Left ventricle myocardium inferior (tissue), 1 donor: ENCODE measurements at regions not wholly inside any gene's neighbourhood (a gene's known extent, or its start where the extent isn't known, plus 50 kb on each side); places are given as distances from the start of the nearest gene placed in this dataset.

Experiments used
- DNase-seq: peaks from one replicate; pipeline ENCODE4 v3.0.0-alpha.2; 2020
- H3K27ac ChIP-seq: fragments of 200-600 bp; replicated peaks from 2 replicates; pipeline ENCODE4 v1.8.0; 2021
- H3K27me3 ChIP-seq: fragments of 200-600 bp; 2 replicates; pipeline ENCODE4 v1.8.0; 2021; ENCODE audit warnings: low read depth
- H3K36me3 ChIP-seq: fragments of 200-600 bp; 2 replicates; pipeline ENCODE4 v1.8.0; 2021
- H3K4me1 ChIP-seq: fragments of 200-600 bp; 2 replicates; pipeline ENCODE4 v1.8.0; 2021
- H3K4me3 ChIP-seq: fragments of 200-600 bp; 2 replicates; pipeline ENCODE4 v1.8.0; 2021; ENCODE audit warnings: mild to moderate bottlenecking, moderate library complexity
- H3K9me3 ChIP-seq: fragments of 200-600 bp; replicated peaks from 2 replicates; pipeline ENCODE4 v1.8.0; 2021
- CTCF ChIP-seq: fragments of 200-600 bp; IDR thresholded peaks from 2 replicates; pipeline ENCODE4 v1.8.0; 2021; ENCODE audit warnings: antibody characterized with exemption, mild to moderate bottlenecking, borderline replicate concordance
- intact Hi-C: fragments of 100-400 bp; cut with micrococcal nuclease; formaldehyde crosslinking; loops from one replicate; pipeline ENCODE4 v1.11.0; 2022
- donor health status: DM: no; HTN: yes; CAD: no; lungs with severe emphysema.

- intact Hi-C loops, result no loop called here
- DNase-seq, result no peak
- TF ChIP-seq CTCF, result no peak
Observed at GRCh38 chr13:60893801-60894200, 496.8 kb downstream of the TDRD3 start.

GRCh38 chr13:60887711-60888110, 490.7 kb downstream of the TDRD3 start:
- H3K27me3 ChIP-seq, result no peaks in the 10 kb centered on the region
- no peaks in the 10 kb centered on the region for H3K9me3 ChIP-seq

More at GRCh38 chr13:60893801-60894200, 496.8 kb downstream of the TDRD3 start:
- Histone ChIP-seq H3K27me3 (no peaks in the 10 kb centered on the region), H3K4me1 (no peaks in the 10 kb centered on the region), H3K36me3 (no peaks in the 10 kb centered on the region), H3K9me3 (no peaks in the 10 kb centered on the region), H3K27ac (no peak overlapping the region), H3K4me3 (no peak overlapping the region)

GRCh38 chr13:60881507-60881906, 484.5 kb downstream of the TDRD3 start:
- Histone ChIP-seq H3K4me3 (no peak overlapping the region), H3K27ac (no peak overlapping the region), H3K4me1 (no peaks in the 10 kb centered on the region), H3K36me3 (no peaks in the 10 kb centered on the region), H3K9me3 (no peaks in the 10 kb centered on the region), H3K27me3 (no peaks in the 10 kb centered on the region)
- TF ChIP-seq CTCF, result no peak
- intact Hi-C loops, result no loop called here
- no peak for DNase-seq

More at GRCh38 chr13:60887711-60888110, 490.7 kb downstream of the TDRD3 start:
- no peak overlapping the region for H3K4me3 ChIP-seq
- no peaks in the 10 kb centered on the region for H3K4me1 ChIP-seq
- intact Hi-C loops, result no loop called here
- no peak for TF ChIP-seq CTCF
- H3K36me3 ChIP-seq, result no peaks in the 10 kb centered on the region
- no peak overlapping the region for H3K27ac ChIP-seq
- no peak for DNase-seq

- H3K27ac ChIP-seq, result no peak overlapping the region
- no peaks in the 10 kb centered on the region for H3K4me1 ChIP-seq
- H3K4me3 ChIP-seq, result no peak overlapping the region
- intact Hi-C loops, result no loop called here
- H3K36me3 ChIP-seq, result no peaks in the 10 kb centered on the region
- DNase-seq, result no peak
- H3K27me3 ChIP-seq, result no peaks in the 10 kb centered on the region
- TF ChIP-seq CTCF, result no peak
- H3K9me3 ChIP-seq, result no peaks in the 10 kb centered on the region
Observed at GRCh38 chr13:60873116-60873515, 476.1 kb downstream of the TDRD3 start.

GRCh38 chr13:60869941-60870613, 473.1 kb downstream of the TDRD3 start:
- H3K4me3 ChIP-seq, result no peak overlapping the region
- no peak overlapping the region for H3K27ac ChIP-seq
- H3K9me3 ChIP-seq, result peaks cover 22% of the 10 kb centered on the region
- no peak for TF ChIP-seq CTCF
- intact Hi-C loops, result no loop called here
- peak; percentile 14 for DNase-seq
- H3K4me1 ChIP-seq, result no peaks in the 10 kb centered on the region
- no peaks in the 10 kb centered on the region for H3K27me3 ChIP-seq
- no peaks in the 10 kb centered on the region for H3K36me3 ChIP-seq
